GM18499 (cell line): ENCODE measurements at regions not wholly inside any gene's neighbourhood (a gene's known extent, or its start where the extent isn't known, plus 50 kb on each side); places are given as distances from the start of the nearest gene placed in this dataset.
"Not testable (repeated sequence)": the region's sequence is repeated elsewhere in the genome, so short reads cannot be mapped to it uniquely, and the experiment has no call there.

Experiments
- ATAC-seq: cut with Tn5 transposase; IDR thresholded peaks from one replicate; pipeline ENCODE4 v1.9.1; 2021; ENCODE audit warnings: moderate number of reproducible peaks; ENCODE audit not compliant: insufficient read depth, unreplicated experiment

DNA sequence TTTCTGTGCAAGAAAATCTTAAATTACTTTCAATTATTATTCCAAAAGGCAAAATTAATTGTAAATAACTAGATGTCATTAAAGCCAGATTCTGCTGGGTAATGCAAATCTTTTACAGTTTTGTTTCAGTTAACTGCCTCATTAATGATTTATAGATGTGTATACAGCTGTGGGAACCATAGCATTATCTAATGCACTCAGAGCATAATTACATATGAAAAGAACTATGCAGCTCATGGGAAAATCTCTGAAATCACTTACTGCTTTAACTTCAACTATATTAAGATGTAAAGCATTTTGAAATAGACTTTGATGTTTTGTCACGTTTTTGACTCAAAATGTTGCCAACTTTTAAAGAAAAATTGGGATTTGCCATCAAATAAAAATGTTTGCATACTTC is 630.3 kb upstream of the KLHL4 start:
- ATAC-seq, result no peak

- ATAC-seq, result no peak
Measured at GRCh38 chrX:86910027-86910426, 607.6 kb upstream of the KLHL4 start.

GRCh38 chrX:86910602-86911311 is 606.8 kb upstream of the KLHL4 start:
- ATAC-seq, result no peak

DNA sequence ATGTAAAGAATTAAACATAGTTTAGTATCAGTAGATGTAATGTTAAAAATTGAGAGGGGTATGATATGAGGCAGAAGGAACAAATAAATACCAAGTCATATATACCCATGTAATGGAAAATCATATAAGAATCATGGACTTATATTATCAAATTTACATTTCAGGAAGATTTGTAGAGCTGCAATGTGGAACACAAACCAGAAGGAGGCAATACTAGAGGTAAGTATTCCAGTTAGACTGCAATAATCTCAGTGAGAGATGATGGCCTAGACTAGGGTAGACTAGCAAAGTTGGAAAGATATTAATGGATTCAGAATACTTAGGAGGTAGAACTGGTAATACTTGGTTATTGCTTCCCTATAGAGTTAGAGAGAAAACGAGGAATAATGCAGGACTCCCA is 603.0 kb upstream of the KLHL4 start:
- no peak for ATAC-seq

DNA sequence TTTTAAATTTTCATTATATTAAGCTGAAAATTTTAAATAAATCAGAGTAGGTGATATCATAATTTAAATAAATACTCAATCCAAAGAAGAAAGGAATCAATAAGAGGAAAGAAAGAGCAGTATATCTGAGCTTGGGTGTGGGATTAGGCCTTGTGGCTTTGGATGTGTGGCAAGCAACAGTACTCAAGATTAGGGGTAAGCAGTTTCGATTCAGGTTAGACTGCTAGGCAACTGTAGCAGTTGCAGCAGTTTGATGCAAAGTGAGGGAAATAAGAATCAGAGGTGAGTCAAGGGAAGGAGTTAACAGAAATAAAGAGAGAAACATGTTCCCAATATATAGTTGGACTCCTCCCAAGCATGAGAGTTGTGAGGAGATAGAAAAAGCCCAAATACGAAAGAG is 599.6 kb upstream of the KLHL4 start:
- no peak for ATAC-seq

- no peak for ATAC-seq
Measured at GRCh38 chrX:86930419-86930818, 587.2 kb upstream of the KLHL4 start.

- ATAC-seq, result no peak
Measured at GRCh38 chrX:86935988-86936387, 581.6 kb upstream of the KLHL4 start.

- peak; percentile 83 for ATAC-seq
Measured at GRCh38 chrX:86946569-86946968, 571.0 kb upstream of the KLHL4 start.

DNA sequence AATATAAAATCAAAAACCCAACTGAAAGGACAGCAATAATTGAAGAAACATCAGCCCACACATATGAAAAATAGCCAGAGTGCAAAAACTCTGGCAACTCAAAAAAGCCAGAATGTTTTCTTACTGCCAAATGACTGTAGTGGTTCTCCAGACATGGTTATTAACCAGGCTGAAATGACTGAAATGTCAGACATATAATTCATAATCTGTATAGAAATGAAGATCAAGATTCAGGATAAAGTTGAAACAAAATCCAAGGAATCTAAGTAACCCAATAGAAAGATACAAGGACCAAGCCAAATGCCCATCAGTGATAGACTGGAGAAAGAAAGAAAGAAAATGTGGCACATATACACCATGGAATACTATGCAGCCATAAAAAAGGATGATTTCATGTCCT is 553.3 kb upstream of the KLHL4 start:
- no peak for ATAC-seq

DNA sequence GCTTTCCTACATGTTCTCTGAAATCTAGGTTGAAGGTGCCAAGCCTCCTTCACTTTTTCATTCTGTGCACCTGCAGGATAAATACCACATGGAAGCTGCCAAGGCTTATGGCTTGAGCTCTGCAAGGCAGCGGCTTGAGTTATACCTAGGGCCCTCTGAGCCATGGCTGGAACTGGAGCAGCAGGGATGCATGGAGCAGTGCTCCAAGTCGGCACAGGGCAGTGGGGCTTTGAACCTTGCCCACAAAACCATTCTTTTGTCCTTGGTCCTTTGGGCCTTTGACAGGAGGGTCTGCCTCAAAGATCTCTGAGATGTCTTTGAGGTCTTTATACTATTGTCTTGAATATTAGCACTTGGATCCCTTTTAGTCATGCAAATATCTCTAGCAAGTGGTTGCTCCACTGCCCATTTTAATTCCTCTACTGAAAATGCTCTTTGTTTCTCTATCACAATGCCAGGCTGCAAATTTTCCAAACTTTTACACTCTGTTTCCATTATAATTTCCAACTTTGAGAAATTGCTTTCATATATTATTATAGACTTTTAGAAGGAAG is 536.2 kb upstream of the KLHL4 start:
- no peak for ATAC-seq

- not testable (repeated sequence) for ATAC-seq
Measured at GRCh38 chrX:86987351-86987750, 530.3 kb upstream of the KLHL4 start.

- no peak for ATAC-seq
Measured at GRCh38 chrX:87003031-87003430, 514.6 kb upstream of the KLHL4 start.

GRCh38 chrX:87005183-87005582 is 512.4 kb upstream of the KLHL4 start:
- no peak for ATAC-seq

DNA sequence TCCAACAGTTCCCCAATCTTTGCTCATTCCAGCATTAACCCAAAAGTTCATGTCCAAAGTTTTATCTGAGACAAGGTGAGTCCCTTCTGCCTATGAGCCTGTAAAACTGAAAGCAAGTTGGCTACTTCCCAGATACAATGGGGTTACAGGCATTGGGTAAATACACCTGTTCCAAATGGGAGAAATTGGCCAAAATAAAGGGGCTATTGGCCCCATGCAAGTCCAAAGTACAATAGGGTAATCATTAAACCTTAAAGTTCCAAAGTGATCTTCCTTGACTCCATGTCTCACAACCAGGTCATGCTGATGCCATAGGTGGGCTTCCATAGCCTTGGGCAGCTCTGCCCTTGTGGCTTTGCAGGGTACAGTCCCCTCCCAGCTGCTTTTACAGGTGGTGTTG is 511.7 kb upstream of the KLHL4 start:
- no peak for ATAC-seq

DNA sequence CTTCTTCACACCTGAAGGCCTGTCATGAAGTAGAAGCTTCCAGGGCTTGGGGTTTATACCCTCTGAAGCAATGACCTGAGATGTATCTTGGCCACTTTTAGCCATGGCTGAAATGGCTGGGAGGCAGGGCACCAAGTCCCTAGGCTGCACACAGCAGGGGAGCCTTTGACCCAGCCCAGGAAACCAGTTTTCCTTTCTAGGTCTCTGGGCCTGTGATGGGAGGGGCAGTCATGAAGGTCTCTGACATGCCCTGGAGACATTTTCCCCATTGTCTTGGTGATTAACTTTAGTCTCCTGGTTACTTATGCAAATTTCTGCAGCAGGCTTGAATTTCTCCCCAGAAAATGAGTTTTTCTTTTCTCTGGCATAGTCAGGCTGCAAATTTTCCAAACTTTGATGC is 511.0 kb upstream of the KLHL4 start:
- ATAC-seq, result no peak

DNA sequence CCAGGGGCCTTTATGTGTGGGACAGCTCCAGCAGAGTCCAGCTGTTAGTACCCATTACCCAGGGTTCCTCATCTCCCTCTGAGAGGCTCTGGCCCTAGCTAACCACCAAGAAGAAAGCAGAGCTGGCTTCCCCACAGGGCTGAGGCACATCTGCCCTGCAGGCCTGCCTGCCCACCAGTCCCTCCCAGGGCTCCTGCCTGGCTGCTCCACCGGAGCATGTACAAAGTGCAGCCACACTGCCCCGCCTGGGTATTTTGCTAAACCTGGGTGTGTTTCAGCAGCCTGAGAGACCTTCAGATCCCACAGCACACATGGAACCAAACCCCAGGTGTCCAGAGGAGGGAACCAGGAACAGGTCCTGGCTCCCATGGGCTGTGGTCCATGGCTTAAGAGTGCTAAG is 500.4 kb upstream of the KLHL4 start:
- ATAC-seq, result no peak

- ATAC-seq, result not testable (repeated sequence)
Measured at GRCh38 chrX:87033115-87033514, 484.5 kb upstream of the KLHL4 start.

DNA sequence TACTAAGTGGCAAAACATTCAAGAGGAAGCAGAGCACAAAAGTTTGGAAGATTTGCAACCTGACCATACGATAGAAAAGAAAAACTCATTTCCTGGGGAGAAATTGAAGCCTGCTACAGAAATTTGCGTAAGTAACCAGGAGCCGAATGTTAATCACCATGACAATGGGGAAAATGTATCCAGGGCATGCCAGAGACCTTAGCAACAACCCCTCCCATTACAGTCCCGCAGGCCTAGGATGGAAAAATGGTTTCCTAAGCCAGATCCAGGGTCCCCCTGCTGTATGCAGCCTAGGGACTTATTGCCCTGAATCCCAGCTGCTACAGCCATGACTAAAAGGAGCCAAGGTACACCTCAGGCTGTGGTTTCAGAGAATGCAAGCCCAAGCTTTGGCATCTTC is 472.2 kb upstream of the KLHL4 start:
- no peak for ATAC-seq

DNA sequence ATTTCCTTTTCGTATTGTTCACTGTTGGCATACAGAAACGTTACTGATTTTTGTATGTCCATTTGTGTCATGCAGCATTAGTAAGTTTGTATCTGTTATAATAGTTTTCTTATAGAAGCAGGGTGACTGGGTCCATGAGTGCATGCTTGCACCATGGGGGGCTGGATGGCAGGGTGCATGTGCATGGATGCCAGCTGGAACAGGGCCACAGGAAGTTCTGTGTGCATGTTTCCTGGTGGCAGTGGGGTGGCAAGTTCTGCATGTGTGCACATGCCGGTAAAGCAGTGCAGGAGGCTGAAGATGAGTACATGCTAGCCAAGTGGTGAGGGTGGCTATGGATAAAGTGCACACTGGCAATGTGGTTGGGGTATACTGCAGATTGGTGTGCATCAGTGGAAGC is 468.0 kb upstream of the KLHL4 start:
- no peak for ATAC-seq

DNA sequence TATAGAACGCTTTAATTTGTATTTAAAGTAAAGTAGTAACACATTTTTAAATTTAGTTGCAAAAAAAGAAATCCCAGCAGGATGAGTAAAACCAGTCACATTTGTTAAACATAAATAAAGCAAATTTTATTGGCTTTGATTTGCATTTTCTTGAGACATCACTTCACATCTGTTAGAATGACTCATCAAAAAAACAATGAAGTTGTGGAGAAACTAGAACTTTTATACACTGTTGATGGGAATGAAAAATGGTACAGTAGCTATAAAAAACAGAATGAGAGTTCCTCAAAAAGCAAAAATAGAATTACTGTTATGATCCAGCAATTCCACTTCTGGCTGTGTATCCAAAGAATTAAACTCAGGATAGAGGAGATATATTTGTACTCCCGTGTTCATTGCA is 454.0 kb upstream of the KLHL4 start:
- ATAC-seq, result no peak

GRCh38 chrX:87064502-87064901 is 453.1 kb upstream of the KLHL4 start:
- no peak for ATAC-seq

- no peak for ATAC-seq
Measured at GRCh38 chrX:87067795-87068369, 449.7 kb upstream of the KLHL4 start.
